IMR-90 (cell line): ENCODE measurements at regions not wholly inside any gene's neighbourhood (a gene's known extent, or its start where the extent isn't known, plus 50 kb on each side); places are given as distances from the start of the nearest gene placed in this dataset.

ENCODE experiments used
- ATAC-seq: fragments of 200-7000 bp; cut with Tn5 transposase; 2 replicates; pipeline ENCODE4 v1.9.1; 2020; ENCODE audit warnings: low read depth, mild to moderate bottlenecking, moderate library complexity
- BruUV-seq: library from RNA; stranded (reverse); fragments of 400-500 nt; replicated peaks from 2 replicates; lab custom pipeline; 2021; lab: Mats Ljungman, UMichigan
- CTCF ChIA-PET: fragments of 300-600 bp; formaldehyde crosslinking; extraction: SDS; loops from one replicate; lab custom pipeline; 2021; ENCODE audit warnings: antibody characterized with exemption; lab: Yijun Ruan, JAX
- POLR2A ChIA-PET: fragments of 300-600 bp; sonication (Branson Sonifier 250); formaldehyde crosslinking; loops from one replicate; lab custom pipeline; 2022; ENCODE audit warnings: antibody characterized with exemption; ENCODE audit not compliant: unreplicated experiment; lab: Charles Lee
- DNase-seq: peaks from one replicate; pipeline ENCODE4 v3.0.0; 2013
- H2AFZ ChIP-seq: replicated peaks from 2 replicates; pipeline ENCODE3; 2013; ENCODE audit warnings: low read length, mild to moderate bottlenecking; ENCODE audit not compliant: poor library complexity
- H2AK5ac ChIP-seq: 2 replicates; pipeline ENCODE4 v1.6.1; 2013; ENCODE audit warnings: low read depth, low read length, inconsistent platforms
- H2AK9ac ChIP-seq: replicated peaks from 2 replicates; pipeline ENCODE3; 2013; ENCODE audit warnings: mild to moderate bottlenecking, low read depth, low read length, moderate library complexity; ENCODE audit not compliant: poor library complexity
- H2BK120ac ChIP-seq: 2 replicates; pipeline ENCODE4 v1.6.1; 2013; ENCODE audit warnings: low read depth, low read length, inconsistent platforms
- H2BK15ac ChIP-seq: 3 replicates; pipeline ENCODE4 v1.6.1; 2013; ENCODE audit warnings: low read depth, low read length, inconsistent platforms
- H2BK20ac ChIP-seq: 2 replicates; pipeline ENCODE4 v1.6.1; 2013; ENCODE audit warnings: low read depth, mild to moderate bottlenecking, inconsistent platforms, low read length, moderate library complexity
- H2BK5ac ChIP-seq: 2 replicates; pipeline ENCODE4 v1.6.1; 2013; ENCODE audit warnings: mild to moderate bottlenecking, low read depth, low read length, inconsistent platforms; ENCODE audit not compliant: poor library complexity, severe bottlenecking
- H3K14ac ChIP-seq: replicated peaks from 2 replicates; pipeline ENCODE4 v1.6.1; 2013; ENCODE audit warnings: low read depth, low read length, inconsistent platforms
- H3K18ac ChIP-seq: 2 replicates; pipeline ENCODE4 v1.6.1; 2013; ENCODE audit warnings: low read depth, low read length, control low read depth
- H3K23ac ChIP-seq: 2 replicates; pipeline ENCODE4 v1.6.1; 2013; ENCODE audit warnings: low read depth, low read length, inconsistent platforms
- H3K27ac ChIP-seq: 2 replicates; pipeline ENCODE4 v1.5.1; 2013; ENCODE audit warnings: mild to moderate bottlenecking, control low read depth, low read length; ENCODE audit not compliant: insufficient read depth
- H3K27me3 ChIP-seq: 2 replicates; pipeline ENCODE4 v1.6.1; 2013; ENCODE audit warnings: low read length; ENCODE audit not compliant: control insufficient read depth, insufficient read depth
- H3K36me3 ChIP-seq: 2 replicates; pipeline ENCODE4 v1.6.1; 2013; ENCODE audit warnings: low read length, mixed read lengths; ENCODE audit not compliant: control insufficient read depth, insufficient read depth
- H3K4ac ChIP-seq: 2 replicates; pipeline ENCODE4 v1.6.1; 2013; ENCODE audit warnings: low read depth, low read length, inconsistent platforms
- H3K4me1 ChIP-seq: 2 replicates; pipeline ENCODE4 v1.6.1; 2013; ENCODE audit warnings: low read length, mixed read lengths; ENCODE audit not compliant: control insufficient read depth, insufficient read depth
- H3K4me2 ChIP-seq: 2 replicates; pipeline ENCODE4 v1.6.1; 2013; ENCODE audit warnings: low read depth, mild to moderate bottlenecking, control low read depth, low read length, moderate library complexity
- H3K4me3 ChIP-seq: 2 replicates; pipeline ENCODE4 v1.5.1; 2013; ENCODE audit warnings: low read depth, mild to moderate bottlenecking, control low read depth, low read length, moderate library complexity; ENCODE audit not compliant: insufficient read depth
- H3K56ac ChIP-seq: 2 replicates; pipeline ENCODE4 v1.6.1; 2013; ENCODE audit warnings: low read length, inconsistent platforms; ENCODE audit not compliant: insufficient read depth; ENCODE audit errors: extremely low read depth
- H3K79me1 ChIP-seq, 2 experiments: 2 replicates each; pipeline ENCODE4 v1.6.1; 2013; ENCODE audit warnings: low read length in 2 of 2, inconsistent platforms in 1 of 2, low read depth in 1 of 2
- H3K9ac ChIP-seq: 2 replicates; pipeline ENCODE4 v1.6.1; 2013; ENCODE audit warnings: low read depth, low read length, control low read depth
- H3K9me1 ChIP-seq: 2 replicates; pipeline ENCODE4 v1.6.1; 2013; ENCODE audit warnings: low read length, inconsistent platforms; ENCODE audit not compliant: insufficient read depth
- H3K9me3 ChIP-seq: 2 replicates; pipeline ENCODE4 v1.6.1; 2013; ENCODE audit warnings: low read length; ENCODE audit not compliant: control insufficient read depth, insufficient read depth
- H4K20me1 ChIP-seq: 2 replicates; pipeline ENCODE4 v1.6.1; 2013; ENCODE audit warnings: low read length, inconsistent platforms; ENCODE audit not compliant: insufficient read depth
- H4K5ac ChIP-seq: 2 replicates; pipeline ENCODE4 v1.6.1; 2013; ENCODE audit warnings: mild to moderate bottlenecking, low read depth, low read length, control low read depth
- H4K8ac ChIP-seq, 2 experiments: 2 replicates each; pipeline ENCODE4 v1.6.1; 2013; ENCODE audit warnings: low read depth in 2 of 2, low read length in 2 of 2, control low read depth in 1 of 2, inconsistent platforms in 1 of 2
- H4K91ac ChIP-seq: 2 replicates; pipeline ENCODE4 v1.6.1; 2013; ENCODE audit warnings: low read depth, low read length, inconsistent platforms; ENCODE audit not compliant: insufficient read depth
- BHLHE40 ChIP-seq: fragments of 150-350 bp; IDR thresholded peaks from 2 replicates; pipeline ENCODE4 v1.6.1; 2016; ENCODE audit warnings: mild to moderate bottlenecking, low read depth, low read length
- MAFK ChIP-seq: IDR thresholded peaks from 2 replicates; pipeline ENCODE4 v1.6.1; 2012; ENCODE audit warnings: low read depth, low read length, improper control_type of control experiment
- MAZ ChIP-seq: IDR thresholded peaks from 2 replicates; pipeline ENCODE4 v1.6.1; 2012; ENCODE audit warnings: low read depth, mild to moderate bottlenecking, low read length, improper control_type of control experiment, moderate library complexity, borderline replicate concordance
- NFE2L2 ChIP-seq: fragments of 150-350 bp; IDR thresholded peaks from 2 replicates; pipeline ENCODE4 v1.6.1; 2016; ENCODE audit warnings: low read depth, mild to moderate bottlenecking, low read length
- RAD21 ChIP-seq: IDR thresholded peaks from 2 replicates; pipeline ENCODE4 v1.6.1; 2012; ENCODE audit warnings: low read length, improper control_type of control experiment
- RFX5 ChIP-seq: IDR thresholded peaks from 2 replicates; pipeline ENCODE4 v1.8.0; 2012; ENCODE audit warnings: low read depth, mild to moderate bottlenecking, low read length, moderate library complexity
- WGBS, 2 experiments: methylation state at CpG; one replicate each; pipeline versions ENCODE4 v1.1.5 to v1.1.7; 2013; ENCODE audit warnings: missing lambda C conversion rate in 2 of 2; ENCODE audit not compliant: insufficient read length in 1 of 2; ENCODE audit errors: extremely low coverage in 2 of 2; 5-methylcytosine and 5-hydroxymethylcytosine counted together
- dilution Hi-C: fragments of 300-500 bp; cut with HindIII; formaldehyde crosslinking; loops from one replicate; pipeline ENCODE4 v1.14.3; 2018; ENCODE audit warnings: low sequenced_read_pairs; ENCODE audit not compliant: unreplicated experiment
- in situ Hi-C: fragments of 300-500 bp; cut with MboI; formaldehyde crosslinking; loops from 3 replicates; pipeline ENCODE4 v1.14.3; 2019; ENCODE audit warnings: low sequenced_read_pairs, inconsistent platforms, mixed read lengths
- intact Hi-C: fragments of 100-400 bp; cut with micrococcal nuclease; formaldehyde crosslinking; loops from 2 replicates; pipeline ENCODE4 v1.10.0; 2022
- TF ChIP-seq, protein P1 (sequence below): fragments of 150-350 bp; IDR thresholded peaks from 2 replicates; pipeline ENCODE4 v1.6.1; 2016; ENCODE audit warnings: low read depth, mild to moderate bottlenecking, low read length, moderate library complexity, borderline replicate concordance

DNA sequence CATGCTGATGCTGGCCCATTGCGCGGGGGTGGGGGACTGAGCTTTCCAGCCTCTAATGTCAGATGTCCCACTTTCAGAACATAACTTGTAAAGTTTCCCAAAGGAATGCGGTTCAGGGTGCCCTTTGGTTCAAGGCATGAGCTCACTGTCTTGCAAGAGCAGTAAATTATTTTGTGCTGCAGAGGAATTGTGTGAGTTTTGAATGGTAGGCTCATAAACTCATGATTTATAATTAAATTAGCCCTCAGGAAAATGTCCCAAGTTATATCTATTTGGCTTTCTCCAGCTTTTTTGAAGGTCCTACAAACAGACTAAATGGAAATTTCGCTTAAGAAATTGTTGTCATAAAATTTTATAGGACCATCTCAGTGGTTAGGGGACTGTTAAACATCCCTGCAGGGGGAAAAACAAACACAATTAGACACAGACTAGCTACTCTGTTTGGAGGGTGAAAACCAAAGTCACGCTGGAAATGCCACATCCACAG is 321.8 kb downstream of the HS3ST3B1 start:
- Histone ChIP-seq H3K27ac (no peak overlapping the region), H3K36me3 (no peaks in the 10 kb centered on the region), H3K18ac (no peak overlapping the region), H2BK5ac (no peak overlapping the region), H4K91ac (no peak overlapping the region), H3K4me2 (no peak overlapping the region), H4K8ac (no peak overlapping the region), H3K4me3 (no peak overlapping the region), H2AK5ac (no peak overlapping the region), H3K14ac (no peak overlapping the region), H3K9me1 (no peaks in the 10 kb centered on the region), H3K79me1 (no peaks in the 10 kb centered on the region), H4K5ac (no peak overlapping the region), H3K27me3 (no peaks in the 10 kb centered on the region; the same call in 1 of the 2 replicates), H3K23ac (no peak overlapping the region), H4K20me1 (no peaks in the 10 kb centered on the region), H2BK120ac (no peak overlapping the region), H3K4me1 (no peaks in the 10 kb centered on the region), H2AFZ (no peak overlapping the region), H2BK15ac (no peak overlapping the region), H3K56ac (no peak overlapping the region), H3K9me3 (no peaks in the 10 kb centered on the region), H3K4ac (no peak overlapping the region), H3K9ac (no peak overlapping the region), H2BK20ac (no peak overlapping the region), H2AK9ac (no peak overlapping the region)
- ATAC-seq (no peak), DNase-seq (no peak)
- TF ChIP-seq, protein P1, sequence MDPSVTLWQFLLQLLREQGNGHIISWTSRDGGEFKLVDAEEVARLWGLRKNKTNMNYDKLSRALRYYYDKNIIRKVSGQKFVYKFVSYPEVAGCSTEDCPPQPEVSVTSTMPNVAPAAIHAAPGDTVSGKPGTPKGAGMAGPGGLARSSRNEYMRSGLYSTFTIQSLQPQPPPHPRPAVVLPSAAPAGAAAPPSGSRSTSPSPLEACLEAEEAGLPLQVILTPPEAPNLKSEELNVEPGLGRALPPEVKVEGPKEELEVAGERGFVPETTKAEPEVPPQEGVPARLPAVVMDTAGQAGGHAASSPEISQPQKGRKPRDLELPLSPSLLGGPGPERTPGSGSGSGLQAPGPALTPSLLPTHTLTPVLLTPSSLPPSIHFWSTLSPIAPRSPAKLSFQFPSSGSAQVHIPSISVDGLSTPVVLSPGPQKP = no peak
- no peak for TF ChIP-seq BHLHE40
- TF ChIP-seq NFE2L2 = no peak
- no peak for TF ChIP-seq RAD21
- no peak for TF ChIP-seq MAFK
- TF ChIP-seq RFX5 = no peak
- TF ChIP-seq MAZ = no peak
- dilution Hi-C loops (no loop called here), in situ Hi-C loops (no loop called here), intact Hi-C loops (no loop called here)
- BruUV-seq = no TSS peak
- CTCF ChIA-PET = no interaction called here
- WGBS, 2 experiments = no CpG with 5 or more reads among the region's 5 CpGs
- POLR2A ChIA-PET = no interaction called here
